ENCODE measurements at regions not wholly inside any gene's neighbourhood (a gene's known extent, or its start where the extent isn't known, plus 50 kb on each side); places are given as distances from the start of the nearest gene placed in this dataset.

GRCh38 chr18:70688286-70688685 is 399.4 kb downstream of the SOCS6 start:
- TF ChIP-seq CTCF (IDR thresholded peaks at IDR 0.05): no peak
- no peak for TF ChIP-seq POLR2AphosphoS5 (IDR thresholded peaks at IDR 0.05)
- TF ChIP-seq EP300 (IDR thresholded peaks at IDR 0.05): no peak
